HCT116 (cell line): ENCODE measurements at regions not wholly inside any gene's neighbourhood (a gene's known extent, or its start where the extent isn't known, plus 50 kb on each side); places are given as distances from the start of the nearest gene placed in this dataset.

Experiments
- ATAC-seq: fragments of 200-7000 bp; cut with Tn5 transposase; 2 replicates; pipeline ENCODE4 v1.9.1; 2020; ENCODE audit warnings: mild to moderate bottlenecking, moderate library complexity
- BruUV-seq: library from RNA; stranded (reverse); fragments of 400-500 nt; replicated peaks from 2 replicates; lab custom pipeline; 2021; lab: Mats Ljungman, UMichigan
- CTCF ChIA-PET: fragments of 300-600 bp; sonication (Branson Sonifier 250); formaldehyde crosslinking; loops from one replicate; lab custom pipeline; 2021; ENCODE audit warnings: antibody characterized with exemption; lab: Charles Lee
- POLR2A ChIA-PET: fragments of 300-600, 350-600 bp; sonication (Branson Sonifier 250); formaldehyde crosslinking; loops from one replicate; lab custom pipeline; 2021; ENCODE audit warnings: antibody characterized with exemption; lab: Charles Lee
- RAD21 ChIA-PET, 2 experiments: fragments of 300-600 bp; sonication (Branson Sonifier 250); formaldehyde crosslinking; loops; one replicate each; lab custom pipeline; 2023; ENCODE audit warnings: low total read pairs in 2 of 2; ENCODE audit not compliant: uncharacterized antibody in 2 of 2, unreplicated experiment in 2 of 2, low non-redundant PET in 1 of 2; lab: Charles Lee
- DNase-seq: peaks from one replicate; pipeline ENCODE4 v3.0.0-alpha.2; 2010; ENCODE audit warnings: low read depth, low spot score
- H2AFZ ChIP-seq: fragments of 200-600 bp; shearing (Covaris generic), sonication (generic); 2 replicates; pipeline ENCODE4 v1.6.1; 2017; ENCODE audit warnings: low read depth, mixed run types, mixed read lengths, antibody characterized with exemption, low read length; ENCODE audit not compliant: poor library complexity, severe bottlenecking
- H3K27ac ChIP-seq: 2 replicates; pipeline ENCODE4 v1.5.1; 2012; ENCODE audit warnings: low read depth, low read length
- H3K27me3 ChIP-seq: fragments of 200-600 bp; sonication (generic); 2 replicates; pipeline ENCODE4 v1.6.1; 2016; ENCODE audit warnings: mixed run types, low read length, mixed read lengths; ENCODE audit not compliant: insufficient read depth
- H3K36me3 ChIP-seq, 2 experiments: fragments of 200-500 bp in 1 of 2; fragments of 200-600 bp in 1 of 2; sonication (Bioruptor generic) in 1 of 2; sonication (generic) in 1 of 2; 2 replicates each; pipeline versions ENCODE4 v1.5.1 to v1.6.1; 2014 to 2016; ENCODE audit warnings: low read length in 2 of 2, inconsistent platforms in 1 of 2, mixed read lengths in 1 of 2, mixed run types in 1 of 2; ENCODE audit not compliant: insufficient read depth in 2 of 2, control insufficient read depth in 1 of 2
- H3K4me1 ChIP-seq, 2 experiments: fragments of 200-600 bp in 1 of 2; sonication (generic) in 1 of 2; 2 replicates each; pipeline versions ENCODE4 v1.5.1 to v1.6.1; 2012 to 2017; ENCODE audit warnings: low read length in 2 of 2, inconsistent platforms in 1 of 2, mild to moderate bottlenecking in 1 of 2, mixed read lengths in 1 of 2, mixed run types in 1 of 2, moderate library complexity in 1 of 2; ENCODE audit not compliant: insufficient read depth in 2 of 2, control insufficient read depth in 1 of 2
- H3K4me2 ChIP-seq: fragments of 200-600 bp; sonication (generic); 2 replicates; pipeline ENCODE4 v1.6.1; 2017; ENCODE audit warnings: mixed run types, low read length, mixed read lengths
- H3K4me3 ChIP-seq, 2 experiments: fragments of 200-600 bp in 1 of 2; sonication (generic) in 1 of 2; replicated peaks in 1 of 2; 2 replicates each; pipeline ENCODE4 v1.5.1; 2011 to 2016; ENCODE audit warnings: low read length in 2 of 2, control low read depth in 1 of 2, low read depth in 1 of 2, mild to moderate bottlenecking in 1 of 2, mixed read lengths in 1 of 2, mixed run types in 1 of 2
- H3K79me2 ChIP-seq: fragments of 200-600 bp; sonication (generic); 2 replicates; pipeline ENCODE4 v1.6.1; 2017; ENCODE audit warnings: mild to moderate bottlenecking, mixed run types, low read length, moderate library complexity, mixed read lengths; ENCODE audit not compliant: insufficient read depth
- H3K9ac ChIP-seq: fragments of 200-600 bp; sonication (generic); 2 replicates; pipeline ENCODE4 v1.6.1; 2016; ENCODE audit warnings: low read length, mixed read lengths
- H3K9me2 ChIP-seq: fragments of 200-600 bp; sonication (generic), shearing (Covaris generic); 2 replicates; pipeline ENCODE4 v1.6.1; 2017; ENCODE audit warnings: mixed run types, mild to moderate bottlenecking, moderate library complexity; ENCODE audit not compliant: insufficient read depth
- H3K9me3 ChIP-seq, 2 experiments: fragments of 200-500 bp in 1 of 2; fragments of 200-600 bp in 1 of 2; sonication (Bioruptor generic) in 1 of 2; sonication (generic) in 1 of 2; 2 replicates each; pipeline ENCODE4 v1.6.1; 2014 to 2017; ENCODE audit warnings: low read length in 2 of 2, mixed read lengths in 2 of 2, inconsistent platforms in 1 of 2, low read depth in 1 of 2, mild to moderate bottlenecking in 1 of 2, mixed run types in 1 of 2, moderate library complexity in 1 of 2; ENCODE audit not compliant: control insufficient read depth in 1 of 2, insufficient read depth in 1 of 2
- H4K20me1 ChIP-seq: fragments of 200-600 bp; sonication (generic), shearing (Covaris generic); 2 replicates; pipeline ENCODE4 v1.6.1; 2017; ENCODE audit warnings: mixed run types, mild to moderate bottlenecking, moderate library complexity; ENCODE audit not compliant: insufficient read depth
- CBX3 ChIP-seq: IDR thresholded peaks from 2 replicates; pipeline ENCODE4 v1.6.1; 2012; ENCODE audit warnings: low read depth
- EGR1 ChIP-seq: IDR thresholded peaks from 2 replicates; pipeline ENCODE4 v1.6.1; 2012; ENCODE audit warnings: low read depth
- ELF1 ChIP-seq: IDR thresholded peaks from 2 replicates; pipeline ENCODE4 v1.6.1; 2012; ENCODE audit warnings: low read depth, borderline replicate concordance
- EZH2 ChIP-seq: fragments of 200-600 bp; sonication (generic); IDR thresholded peaks from 2 replicates; pipeline ENCODE4 v1.6.1; 2017; ENCODE audit warnings: antibody characterized with exemption, mixed run types
- FOSL1 ChIP-seq: IDR thresholded peaks from 2 replicates; pipeline ENCODE4 v1.6.1; 2012; ENCODE audit warnings: low read depth
- JUND ChIP-seq: IDR thresholded peaks from 2 replicates; pipeline ENCODE4 v1.6.1; 2012
- POLR2A ChIP-seq: IDR thresholded peaks from 2 replicates; pipeline ENCODE4 v1.7.0; 2011; ENCODE audit warnings: borderline replicate concordance; ENCODE audit not compliant: insufficient read depth, insufficient read length; ENCODE audit errors: extremely low read depth
- POLR2AphosphoS5 ChIP-seq: IDR thresholded peaks from 2 replicates; pipeline ENCODE4 v1.6.1; 2011; ENCODE audit warnings: mild to moderate bottlenecking, low read depth, low read length, moderate library complexity
- SIN3A ChIP-seq: IDR thresholded peaks from 2 replicates; pipeline ENCODE4 v1.6.1; 2012; ENCODE audit warnings: low read depth
- SRF ChIP-seq: IDR thresholded peaks from 2 replicates; pipeline ENCODE4 v1.6.1; 2012; ENCODE audit warnings: low read depth
- TCF7L2 ChIP-seq: IDR thresholded peaks from 2 replicates; pipeline ENCODE4 v1.7.0; 2011; ENCODE audit warnings: borderline replicate concordance, inconsistent platforms; ENCODE audit not compliant: insufficient read depth, insufficient read length; ENCODE audit errors: extremely low read depth
- YY1 ChIP-seq: IDR thresholded peaks from 2 replicates; pipeline ENCODE4 v1.6.1; 2011; ENCODE audit warnings: low read length, low read depth, moderate library complexity, mild to moderate bottlenecking; ENCODE audit not compliant: insufficient replicate concordance; ENCODE audit errors: extremely low read depth
- ZNF274 ChIP-seq: fragments of 200-500 bp; sonication (Bioruptor generic); IDR thresholded peaks from 2 replicates; pipeline ENCODE4 v1.6.1; 2014; ENCODE audit warnings: mild to moderate bottlenecking, low read depth, low read length, inconsistent platforms
- intact Hi-C: fragments of 100-400 bp; cut with micrococcal nuclease; formaldehyde crosslinking; loops from 2 replicates; pipeline ENCODE4 v1.10.0; 2022
- TF ChIP-seq, protein P1 (sequence below): IDR thresholded peaks from 2 replicates; pipeline ENCODE4 v1.6.1; 2012
- TF ChIP-seq, protein P2 (sequence below): IDR thresholded peaks from 2 replicates; pipeline ENCODE4 v1.6.1; 2012
- TF ChIP-seq, protein P3 (sequence below): IDR thresholded peaks from 2 replicates; pipeline ENCODE4 v1.6.1; 2012; ENCODE audit warnings: low read depth

DNA sequence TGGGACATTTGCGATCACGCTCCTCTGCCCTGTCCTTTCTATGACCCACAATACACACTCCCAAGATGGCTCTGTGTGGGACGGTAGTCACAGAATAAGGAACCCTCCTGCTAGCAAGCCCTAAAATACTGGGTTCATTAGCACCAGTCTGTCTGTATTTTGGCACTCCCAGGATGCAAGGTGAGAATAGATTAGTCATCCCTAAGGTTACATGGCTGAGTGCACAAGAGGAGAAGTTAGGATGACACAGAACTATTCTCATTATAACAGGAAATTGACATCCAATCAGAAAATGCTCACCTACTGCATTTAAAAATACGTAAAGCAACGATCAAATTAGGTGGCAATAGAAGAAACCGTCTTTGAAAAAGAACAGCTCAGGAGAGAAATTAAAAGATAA lies 590.2 kb downstream of the EPHA4 start:
- H3K9ac ChIP-seq = no peak overlapping the region
- H3K36me3 ChIP-seq = no peaks in the 10 kb centered on the region
- ChIA-PET POLR2A (no interaction called here), RAD21 (no interaction called here)
- no peaks in the 10 kb centered on the region for H4K20me1 ChIP-seq
- H3K79me2 ChIP-seq = no peaks in the 10 kb centered on the region
- no peak overlapping the region for H3K4me3 ChIP-seq
- intact Hi-C loops = no loop called here
- H2AFZ ChIP-seq = no peak overlapping the region
- TF ChIP-seq POLR2AphosphoS5 (no peak), EGR1 (no peak), FOSL1 (no peak), ZNF274 (no peak)
- TF ChIP-seq, all 23 proteins: peak for 0
- Histone ChIP-seq H3K9me2 (no peaks in the 10 kb centered on the region), H3K4me1 (no peaks in the 10 kb centered on the region), H3K9me3 (peaks cover 0 to 8% of the 10 kb centered on the region in 2 experiments; a peak in 1 of 4 replicates), H3K27ac (no peak overlapping the region), H3K27me3 (peaks cover 40% of the 10 kb centered on the region), H3K4me2 (no peak overlapping the region)
- ATAC-seq = no peak
- no TSS peak for BruUV-seq
- no peak for DNase-seq
- CTCF ChIA-PET = no interaction called here

DNA sequence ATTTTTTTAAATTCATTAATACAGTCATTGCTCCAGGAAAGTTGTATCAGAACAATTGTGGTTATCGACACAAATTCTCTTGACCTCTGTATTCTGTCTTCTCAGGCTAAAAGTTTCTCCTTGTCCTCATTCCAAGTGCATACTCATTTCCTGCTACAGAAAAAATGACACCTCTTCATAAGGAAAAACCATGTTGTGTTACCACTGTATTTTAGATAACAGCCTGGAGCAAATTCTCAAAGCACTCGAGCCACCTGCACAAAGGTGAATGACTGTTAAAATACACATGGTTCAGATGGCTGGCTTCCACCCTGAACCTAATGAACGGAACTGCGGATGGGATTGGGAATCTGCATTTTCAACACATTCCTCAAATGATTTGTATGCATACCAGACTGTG lies 586.5 kb downstream of the EPHA4 start:
- Histone ChIP-seq H3K27me3 (peaks cover 47% of the 10 kb centered on the region), H3K36me3 (no peaks in the 10 kb centered on the region), H3K27ac (no peak overlapping the region), H3K9me3 (no peaks in the 10 kb centered on the region), H3K9ac (no peak overlapping the region), H3K79me2 (no peaks in the 10 kb centered on the region), H3K4me3 (no peak overlapping the region), H3K4me2 (no peak overlapping the region), H3K4me1 (no peaks in the 10 kb centered on the region), H3K9me2 (no peaks in the 10 kb centered on the region), H2AFZ (no peak overlapping the region), H4K20me1 (no peaks in the 10 kb centered on the region)
- no TSS peak for BruUV-seq
- ChIA-PET POLR2A (no interaction called here), RAD21 (no interaction called here), CTCF (no interaction called here)
- TF ChIP-seq POLR2A (no peak), SIN3A (no peak), YY1 (no peak), EGR1 (no peak), EZH2 (no peak), SRF (no peak), FOSL1 (no peak), ELF1 (no peak), ZNF274 (no peak), CBX3 (no peak), JUND (no peak), TCF7L2 (no peak)
- TF ChIP-seq, protein P1, sequence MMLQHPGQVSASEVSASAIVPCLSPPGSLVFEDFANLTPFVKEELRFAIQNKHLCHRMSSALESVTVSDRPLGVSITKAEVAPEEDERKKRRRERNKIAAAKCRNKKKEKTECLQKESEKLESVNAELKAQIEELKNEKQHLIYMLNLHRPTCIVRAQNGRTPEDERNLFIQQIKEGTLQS = no peak
- TF ChIP-seq, protein P2, sequence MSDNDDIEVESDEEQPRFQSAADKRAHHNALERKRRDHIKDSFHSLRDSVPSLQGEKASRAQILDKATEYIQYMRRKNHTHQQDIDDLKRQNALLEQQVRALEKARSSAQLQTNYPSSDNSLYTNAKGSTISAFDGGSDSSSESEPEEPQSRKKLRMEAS = no peak
- TF ChIP-seq, protein P3, sequence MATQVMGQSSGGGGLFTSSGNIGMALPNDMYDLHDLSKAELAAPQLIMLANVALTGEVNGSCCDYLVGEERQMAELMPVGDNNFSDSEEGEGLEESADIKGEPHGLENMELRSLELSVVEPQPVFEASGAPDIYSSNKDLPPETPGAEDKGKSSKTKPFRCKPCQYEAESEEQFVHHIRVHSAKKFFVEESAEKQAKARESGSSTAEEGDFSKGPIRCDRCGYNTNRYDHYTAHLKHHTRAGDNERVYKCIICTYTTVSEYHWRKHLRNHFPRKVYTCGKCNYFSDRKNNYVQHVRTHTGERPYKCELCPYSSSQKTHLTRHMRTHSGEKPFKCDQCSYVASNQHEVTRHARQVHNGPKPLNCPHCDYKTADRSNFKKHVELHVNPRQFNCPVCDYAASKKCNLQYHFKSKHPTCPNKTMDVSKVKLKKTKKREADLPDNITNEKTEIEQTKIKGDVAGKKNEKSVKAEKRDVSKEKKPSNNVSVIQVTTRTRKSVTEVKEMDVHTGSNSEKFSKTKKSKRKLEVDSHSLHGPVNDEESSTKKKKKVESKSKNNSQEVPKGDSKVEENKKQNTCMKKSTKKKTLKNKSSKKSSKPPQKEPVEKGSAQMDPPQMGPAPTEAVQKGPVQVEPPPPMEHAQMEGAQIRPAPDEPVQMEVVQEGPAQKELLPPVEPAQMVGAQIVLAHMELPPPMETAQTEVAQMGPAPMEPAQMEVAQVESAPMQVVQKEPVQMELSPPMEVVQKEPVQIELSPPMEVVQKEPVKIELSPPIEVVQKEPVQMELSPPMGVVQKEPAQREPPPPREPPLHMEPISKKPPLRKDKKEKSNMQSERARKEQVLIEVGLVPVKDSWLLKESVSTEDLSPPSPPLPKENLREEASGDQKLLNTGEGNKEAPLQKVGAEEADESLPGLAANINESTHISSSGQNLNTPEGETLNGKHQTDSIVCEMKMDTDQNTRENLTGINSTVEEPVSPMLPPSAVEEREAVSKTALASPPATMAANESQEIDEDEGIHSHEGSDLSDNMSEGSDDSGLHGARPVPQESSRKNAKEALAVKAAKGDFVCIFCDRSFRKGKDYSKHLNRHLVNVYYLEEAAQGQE = no peak
- ATAC-seq (no peak), DNase-seq (no peak)
- intact Hi-C loops = no loop called here
